Osteocyte (in vitro differentiated cells): ENCODE measurements at regions not wholly inside any gene's neighbourhood (a gene's known extent, or its start where the extent isn't known, plus 50 kb on each side); places are given as distances from the start of the nearest gene placed in this dataset.

Experiments used
- DNase-seq: peaks from one replicate; pipeline ENCODE4 v3.0.0; 2021; ENCODE audit warnings: mixed read lengths; ENCODE audit not compliant: unreplicated experiment; ENCODE audit errors: extremely low spot score
- H3K27ac Mint-ChIP-seq: one replicate; pipeline ENCODE4 v1.8.0; 2021; ENCODE audit warnings: mild to moderate bottlenecking, mixed read lengths; ENCODE audit not compliant: unreplicated experiment
- H3K27me3 Mint-ChIP-seq: one replicate; pipeline ENCODE4 v1.8.0; 2021; ENCODE audit warnings: mixed read lengths; ENCODE audit not compliant: unreplicated experiment
- H3K36me3 Mint-ChIP-seq: one replicate; pipeline ENCODE4 v1.8.0; 2021; ENCODE audit warnings: mixed read lengths; ENCODE audit not compliant: unreplicated experiment
- H3K4me1 Mint-ChIP-seq: one replicate; pipeline ENCODE4 v1.8.0; 2021; ENCODE audit warnings: mixed read lengths; ENCODE audit not compliant: unreplicated experiment
- H3K4me3 Mint-ChIP-seq: one replicate; pipeline ENCODE4 v1.8.0; 2021; ENCODE audit warnings: mild to moderate bottlenecking, moderate library complexity, mixed read lengths; ENCODE audit not compliant: unreplicated experiment
- H3K9me3 Mint-ChIP-seq: one replicate; pipeline ENCODE4 v1.8.0; 2021; ENCODE audit warnings: mixed read lengths; ENCODE audit not compliant: unreplicated experiment
- CTCF ChIP-seq: fragments of 200-600 bp; sonication (generic); IDR thresholded peaks from 2 replicates; pipeline ENCODE4 v1.5.0; 2021; ENCODE audit warnings: antibody characterized with exemption, mild to moderate bottlenecking, moderate library complexity

- no peak for TF ChIP-seq CTCF
- no peak overlapping the region for H3K4me3 Mint-ChIP-seq
- peaks cover 9% of the 10 kb centered on the region for H3K9me3 Mint-ChIP-seq
- no peaks in the 10 kb centered on the region for H3K36me3 Mint-ChIP-seq
- no peak overlapping the region for H3K27ac Mint-ChIP-seq
- no peaks in the 10 kb centered on the region for H3K27me3 Mint-ChIP-seq
- H3K4me1 Mint-ChIP-seq = no peaks in the 10 kb centered on the region
- DNase-seq = peak; percentile 73
These were observed 192.6 kb upstream of the SLC24A3 start for GRCh38 chr20:19019734-19020364.

- peak; percentile 68 for DNase-seq
- no peak for TF ChIP-seq CTCF
- H3K27me3 Mint-ChIP-seq = no peaks in the 10 kb centered on the region
- peaks cover 9% of the 10 kb centered on the region for H3K9me3 Mint-ChIP-seq
- no peak overlapping the region for H3K4me3 Mint-ChIP-seq
- no peaks in the 10 kb centered on the region for H3K36me3 Mint-ChIP-seq
- H3K4me1 Mint-ChIP-seq = no peaks in the 10 kb centered on the region
- H3K27ac Mint-ChIP-seq = no peak overlapping the region
These were observed 190.9 kb upstream of the SLC24A3 start for GRCh38 chr20:19021406-19022117.

- Mint-ChIP-seq H3K27ac (no peak overlapping the region), H3K36me3 (no peaks in the 10 kb centered on the region), H3K9me3 (peaks cover 9% of the 10 kb centered on the region), H3K4me3 (no peak overlapping the region), H3K4me1 (no peaks in the 10 kb centered on the region), H3K27me3 (no peaks in the 10 kb centered on the region)
- no peak for TF ChIP-seq CTCF
- DNase-seq = peak; percentile 56
These were observed 190.3 kb upstream of the SLC24A3 start for GRCh38 chr20:19022118-19022575.

- Mint-ChIP-seq H3K27ac (no peak overlapping the region), H3K36me3 (no peaks in the 10 kb centered on the region), H3K9me3 (peaks cover 9% of the 10 kb centered on the region), H3K4me3 (no peak overlapping the region), H3K4me1 (no peaks in the 10 kb centered on the region), H3K27me3 (no peaks in the 10 kb centered on the region)
- DNase-seq = peak; percentile 62
- no peak for TF ChIP-seq CTCF
These were observed 189.5 kb upstream of the SLC24A3 start for GRCh38 chr20:19022791-19023448.
